ENCODE measurements at regions not wholly inside any gene's neighbourhood (a gene's known extent, or its start where the extent isn't known, plus 50 kb on each side); places are given as distances from the start of the nearest gene placed in this dataset.

- H3K36me3 ChIP-seq (ENCODE audit: low read depth): no peaks in the 10 kb centered on the region
- TF ChIP-seq EZH2 (IDR thresholded peaks at IDR 0.05; ENCODE audit: low read depth): no peak
- no peak for TF ChIP-seq CTCF (conservative IDR thresholded peaks at IDR 0.05)
- no peak overlapping the region for H2AFZ ChIP-seq
- H3F3A ChIP-seq (ENCODE audit: insufficient read depth, low read depth): no peaks in the 10 kb centered on the region
- no peaks in the 10 kb centered on the region for H4K20me1 ChIP-seq (ENCODE audit: insufficient read depth)
- H3K9me2 ChIP-seq (ENCODE audit: insufficient read depth): no peaks in the 10 kb centered on the region
- H3K79me2 ChIP-seq (ENCODE audit: low read depth): no peaks in the 10 kb centered on the region
- no peak overlapping the region for H3K4me2 ChIP-seq
- BruUV-seq (replicated peaks): no TSS peak
- H3K4me3 ChIP-seq: no peak overlapping the region
- H3K9me3 ChIP-seq (ENCODE audit: insufficient read depth, low read depth): no peaks in the 10 kb centered on the region
- H3K4me1 ChIP-seq (replicated peaks; ENCODE audit: insufficient read depth): no peaks in the 10 kb centered on the region
- no peak for DNase-seq
- H3K27me3 ChIP-seq (ENCODE audit: insufficient read depth, low read depth): no peaks in the 10 kb centered on the region
- intact Hi-C loops (cut with micrococcal nuclease; ENCODE audit: unreplicated experiment): no loop called here
- H3K27ac ChIP-seq: no peak overlapping the region
- POLR2A ChIA-PET (ENCODE audit: unreplicated experiment): no interaction called here
- CTCF ChIA-PET: no interaction called here
These were observed 242.5 kb upstream of the RFX3 start for GRCh38 chr9:3768286-3768685.

- Histone ChIP-seq H3K9me3 (ENCODE audit: insufficient read depth, low read depth) (no peaks in the 10 kb centered on the region), H3K27me3 (ENCODE audit: insufficient read depth, low read depth) (no peaks in the 10 kb centered on the region), H3K4me1 (replicated peaks; ENCODE audit: insufficient read depth) (peaks cover 7% of the 10 kb centered on the region; the same call in 1 of the 2 replicates), H3K27ac (no peak overlapping the region), H3K36me3 (ENCODE audit: low read depth) (no peaks in the 10 kb centered on the region), H3K4me3 (no peak overlapping the region), H2AFZ (no peak overlapping the region), H4K20me1 (ENCODE audit: insufficient read depth) (no peaks in the 10 kb centered on the region), H3K79me2 (ENCODE audit: low read depth) (no peaks in the 10 kb centered on the region), H3K4me2 (no peak overlapping the region), H3F3A (ENCODE audit: insufficient read depth, low read depth) (no peaks in the 10 kb centered on the region), H3K9me2 (ENCODE audit: insufficient read depth) (no peaks in the 10 kb centered on the region)
- intact Hi-C loops (cut with micrococcal nuclease; ENCODE audit: unreplicated experiment): no loop called here
- DNase-seq: no peak
- no TSS peak for BruUV-seq (replicated peaks)
- CTCF ChIA-PET: no interaction called here
- POLR2A ChIA-PET (ENCODE audit: unreplicated experiment): no interaction called here
- TF ChIP-seq EZH2 (IDR thresholded peaks at IDR 0.05; ENCODE audit: low read depth) (no peak), CTCF (conservative IDR thresholded peaks at IDR 0.05) (no peak)
These were observed 236.3 kb upstream of the RFX3 start for GRCh38 chr9:3762076-3762475.

- Histone ChIP-seq H3K4me1 (replicated peaks; ENCODE audit: insufficient read depth) (peaks cover 7% of the 10 kb centered on the region; the same call in 1 of the 2 replicates), H3K27ac (no peak overlapping the region), H3F3A (ENCODE audit: insufficient read depth, low read depth) (no peaks in the 10 kb centered on the region), H4K20me1 (ENCODE audit: insufficient read depth) (no peaks in the 10 kb centered on the region), H3K9me2 (ENCODE audit: insufficient read depth) (no peaks in the 10 kb centered on the region), H3K36me3 (ENCODE audit: low read depth) (no peaks in the 10 kb centered on the region), H3K4me3 (no peak overlapping the region), H3K27me3 (ENCODE audit: insufficient read depth, low read depth) (no peaks in the 10 kb centered on the region), H2AFZ (no peak overlapping the region), H3K9me3 (ENCODE audit: insufficient read depth, low read depth) (no peaks in the 10 kb centered on the region), H3K79me2 (ENCODE audit: low read depth) (no peaks in the 10 kb centered on the region), H3K4me2 (peak overlapping the region; percentile 34; the same call in 1 of the 2 replicates)
- ChIA-PET CTCF (no interaction called here), POLR2A (ENCODE audit: unreplicated experiment) (no interaction called here)
- no peak for DNase-seq
- intact Hi-C loops (cut with micrococcal nuclease; ENCODE audit: unreplicated experiment): no loop called here
- BruUV-seq (replicated peaks): no TSS peak
- TF ChIP-seq EZH2 (IDR thresholded peaks at IDR 0.05; ENCODE audit: low read depth) (no peak), CTCF (conservative IDR thresholded peaks at IDR 0.05) (no peak)
These were observed 234.2 kb upstream of the RFX3 start for GRCh38 chr9:3760031-3760430.

Data from PC-9 (cell line).